GM21526 (cell line): ENCODE measurements at regions not wholly inside any gene's neighbourhood (a gene's known extent, or its start where the extent isn't known, plus 50 kb on each side); places are given as distances from the start of the nearest gene placed in this dataset.
"Not testable (repeated sequence)": the region's sequence is repeated elsewhere in the genome, so short reads cannot be mapped to it uniquely, and the experiment has no call there.

Experiments
- ATAC-seq: cut with Tn5 transposase; IDR thresholded peaks from one replicate; pipeline ENCODE4 v1.9.1; 2021; ENCODE audit warnings: moderate library complexity; ENCODE audit not compliant: unreplicated experiment, low FRiP score

DNA sequence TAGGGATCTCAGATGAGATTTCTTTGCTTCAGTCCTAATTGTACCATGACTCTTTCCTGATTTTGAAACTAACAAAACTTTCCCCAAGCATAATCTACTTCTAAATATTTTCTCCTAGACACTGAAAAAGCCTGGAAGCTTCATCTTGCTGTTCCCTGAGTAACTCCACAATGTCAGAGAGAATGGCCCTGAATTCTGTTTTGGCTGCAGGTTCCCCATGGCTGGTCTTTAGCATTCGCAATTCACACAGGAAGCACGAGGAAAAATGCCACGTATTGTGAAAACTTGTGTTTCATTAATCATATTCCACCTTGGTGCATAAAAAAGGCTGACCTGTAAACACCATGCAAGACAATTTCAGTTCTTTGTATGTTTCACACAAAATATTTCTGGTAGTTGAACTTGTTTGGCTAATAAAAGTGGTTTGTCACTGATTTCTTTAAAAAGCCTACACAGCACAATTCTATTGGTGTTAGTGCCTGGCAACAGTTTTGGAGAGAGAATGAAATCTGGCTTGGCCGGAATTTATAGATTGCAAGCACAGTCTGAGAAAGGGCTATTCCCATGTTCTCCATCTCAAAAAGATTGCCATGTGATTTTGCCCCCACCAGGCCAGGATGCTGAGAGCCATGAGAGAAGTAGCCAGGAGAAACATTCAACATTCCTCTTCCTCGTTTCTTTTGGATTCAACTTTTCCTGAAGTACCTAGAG lies 367.1 kb downstream of the NDFIP2 start:
- ATAC-seq: no peak

- no peak for ATAC-seq
Observed at GRCh38 chr13:79846386-79846785, 365.4 kb downstream of the NDFIP2 start.

DNA sequence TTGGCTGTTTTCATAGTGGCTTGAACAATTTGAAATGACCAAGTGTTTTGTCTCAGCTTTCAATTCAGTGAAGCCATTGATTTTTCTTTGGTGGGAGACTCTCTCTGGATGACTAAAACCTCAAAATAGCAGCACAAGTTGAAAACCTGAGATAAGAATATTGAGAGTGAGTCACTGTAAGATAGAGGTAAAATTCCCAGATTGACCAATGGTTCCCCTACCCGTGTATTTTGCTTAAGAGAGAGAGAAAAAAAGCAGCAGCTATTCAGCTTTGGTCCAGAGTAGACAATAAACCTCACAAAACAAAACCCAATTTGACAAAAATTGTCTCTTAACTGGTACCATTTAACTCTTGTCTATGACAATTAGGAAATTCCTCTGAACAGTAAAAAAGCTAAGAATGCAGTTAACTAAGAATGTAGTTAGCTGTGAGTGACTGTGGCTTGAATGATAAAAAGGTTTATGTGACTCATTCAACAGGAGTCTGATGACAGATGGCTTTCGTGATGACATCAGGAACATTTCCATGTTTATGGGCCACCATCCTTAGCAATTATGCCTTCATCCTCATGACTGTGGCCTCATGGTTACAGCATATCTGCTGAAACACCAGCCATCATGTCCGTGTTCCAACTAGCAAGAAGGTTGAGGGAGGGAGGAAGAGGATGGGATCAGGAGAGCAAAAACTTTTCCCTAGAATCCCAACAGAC lies 356.9 kb downstream of the NDFIP2 start:
- ATAC-seq: no peak

DNA sequence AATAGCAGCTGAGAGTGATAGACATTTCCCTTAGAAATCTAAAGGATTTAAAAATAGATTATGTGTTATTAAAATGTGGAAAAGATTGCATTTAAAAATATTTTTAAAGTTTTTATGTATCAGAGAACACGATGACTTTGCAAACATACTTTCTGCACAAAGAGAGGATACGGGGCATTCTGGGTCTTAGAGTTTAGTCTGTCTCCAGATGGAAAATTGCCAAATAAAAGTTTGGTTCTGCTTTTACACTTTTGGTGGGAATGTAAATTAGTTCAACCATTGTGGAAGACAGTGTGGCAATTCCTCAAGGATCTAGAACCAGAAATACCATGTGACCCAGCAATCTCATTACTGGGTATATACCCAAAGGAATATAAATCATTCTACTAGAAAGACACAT lies 355.2 kb downstream of the NDFIP2 start:
- ATAC-seq: not testable (repeated sequence)

DNA sequence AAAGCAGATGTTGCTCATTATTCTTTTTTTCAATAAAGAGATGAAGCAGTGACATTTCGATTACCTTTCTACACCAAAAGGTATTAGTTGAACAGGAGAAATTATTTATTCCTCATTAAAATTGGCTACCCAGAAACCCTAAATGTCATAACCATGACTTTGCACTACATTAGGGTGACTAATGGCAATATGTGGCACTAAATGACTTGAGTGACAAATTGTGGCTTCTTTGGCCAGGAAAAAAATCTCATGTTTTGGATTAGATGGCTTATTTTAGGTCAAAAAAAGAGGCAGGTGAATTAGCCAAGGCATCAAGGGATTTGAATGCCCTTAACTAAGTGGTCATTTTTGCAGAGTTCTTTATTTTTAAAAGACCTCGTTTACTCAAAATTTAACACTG lies 353.9 kb downstream of the NDFIP2 start:
- ATAC-seq: no peak

GRCh38 chr13:79833991-79834390 lies 353.0 kb downstream of the NDFIP2 start:
- ATAC-seq: no peak

- no peak for ATAC-seq
Observed at GRCh38 chr13:79831556-79831955, 350.6 kb downstream of the NDFIP2 start.

- ATAC-seq: no peak
Observed at GRCh38 chr13:79830945-79831344, 350.0 kb downstream of the NDFIP2 start.

GRCh38 chr13:79830426-79830825 lies 349.5 kb downstream of the NDFIP2 start:
- no peak for ATAC-seq

DNA sequence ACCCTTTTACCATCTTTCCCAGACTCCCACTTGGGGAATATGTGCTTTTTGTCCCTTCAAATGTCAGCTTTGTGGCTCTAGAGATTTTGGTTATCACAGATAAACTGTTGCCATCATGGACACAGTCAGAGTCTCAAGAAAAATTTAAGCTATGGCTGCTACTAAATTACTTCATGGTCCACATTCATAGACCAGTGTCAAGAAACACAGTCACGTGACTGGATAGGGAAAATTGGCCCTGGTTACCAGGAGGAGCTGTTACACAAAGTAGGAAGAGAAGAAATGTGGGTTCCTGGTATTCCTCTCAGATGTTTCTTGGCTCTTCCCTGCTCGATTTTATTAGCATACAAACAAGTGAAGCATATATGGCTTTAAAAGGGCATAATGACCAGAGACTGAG lies 348.9 kb downstream of the NDFIP2 start:
- no peak for ATAC-seq

GRCh38 chr13:79825959-79826358 lies 345.0 kb downstream of the NDFIP2 start:
- no peak for ATAC-seq

DNA sequence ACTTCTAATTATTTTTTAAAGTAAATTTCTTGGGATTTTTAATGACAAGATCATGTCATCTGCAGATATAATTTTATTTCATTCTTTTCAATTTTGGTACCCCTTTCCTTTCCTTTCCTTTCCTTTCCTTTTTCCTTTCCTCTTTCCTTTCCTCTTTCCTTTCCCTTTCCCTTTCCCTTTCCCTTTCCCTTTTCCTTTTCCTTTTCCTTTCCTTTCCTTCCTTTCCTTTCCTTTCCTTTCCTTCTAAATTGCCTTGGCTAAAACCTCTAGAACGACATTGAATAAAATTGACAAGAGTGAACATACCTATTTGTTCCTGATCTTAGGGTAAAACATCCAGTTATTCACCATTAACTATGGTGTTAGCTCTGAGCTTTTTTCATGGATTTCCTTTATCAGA lies 334.1 kb downstream of the NDFIP2 start:
- ATAC-seq: no peak

GRCh38 chr13:79812070-79812850 lies 331.3 kb downstream of the NDFIP2 start:
- ATAC-seq: peak; percentile 77

- ATAC-seq: no peak
Observed at GRCh38 chr13:79811170-79811569, 330.2 kb downstream of the NDFIP2 start.

GRCh38 chr13:79810669-79811068 lies 329.7 kb downstream of the NDFIP2 start:
- ATAC-seq: no peak

DNA sequence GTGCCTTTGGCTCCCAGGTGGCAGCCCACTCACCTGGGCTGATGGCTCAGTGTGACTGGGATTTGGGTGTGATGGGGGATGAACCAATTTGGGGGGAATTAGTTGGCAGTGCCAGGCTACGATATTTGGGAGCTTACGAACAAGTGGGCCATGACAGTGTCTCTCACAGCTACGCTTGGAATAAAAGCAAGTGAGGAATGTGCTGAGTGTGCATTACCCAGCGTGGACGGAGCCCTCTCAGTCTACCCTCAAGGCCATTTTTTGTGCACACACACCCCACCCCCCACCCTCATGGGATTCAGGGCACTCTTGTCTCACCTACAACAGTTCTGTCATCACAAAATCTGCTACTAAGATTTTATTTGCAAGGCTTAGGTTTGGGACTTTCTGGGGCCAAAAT lies 329.1 kb downstream of the NDFIP2 start:
- no peak for ATAC-seq

- ATAC-seq: no peak
Observed at GRCh38 chr13:79808475-79808874, 327.5 kb downstream of the NDFIP2 start.

- ATAC-seq: no peak
Observed at GRCh38 chr13:79807554-79807953, 326.6 kb downstream of the NDFIP2 start.

- no peak for ATAC-seq
Observed at GRCh38 chr13:79806821-79807220, 325.9 kb downstream of the NDFIP2 start.

GRCh38 chr13:79805317-79805716 lies 324.4 kb downstream of the NDFIP2 start:
- ATAC-seq: no peak

GRCh38 chr13:79803989-79804388 lies 323.0 kb downstream of the NDFIP2 start:
- ATAC-seq: no peak
